Neural cell (in vitro differentiated cells): ENCODE measurements at regions not wholly inside any gene's neighbourhood (a gene's known extent, or its start where the extent isn't known, plus 50 kb on each side); places are given as distances from the start of the nearest gene placed in this dataset.

ENCODE experiments used
- H2AFZ ChIP-seq: fragments of 200-600, 300-800 bp; sonication (generic), shearing (Covaris generic); 2 replicates; pipeline ENCODE4 v1.6.0; 2014; ENCODE audit warnings: low read depth, mild to moderate bottlenecking, antibody characterized with exemption, low read length, moderate library complexity
- H3F3A ChIP-seq: fragments of 200-600 bp; shearing (Covaris generic); 2 replicates; pipeline ENCODE4 v1.6.1; 2016; ENCODE audit warnings: mild to moderate bottlenecking, moderate library complexity, mixed read lengths, antibody characterized with exemption, low read length; ENCODE audit not compliant: insufficient read depth, poor library complexity, severe bottlenecking
- H3K27ac ChIP-seq: fragments of 200-600, 300-800 bp; sonication (generic), shearing (Covaris generic); 2 replicates; pipeline ENCODE4 v1.5.1; 2014; ENCODE audit warnings: mild to moderate bottlenecking, low read length, moderate library complexity
- H3K27me3 ChIP-seq: fragments of 300-800, 200-600 bp; sonication (generic), shearing (Covaris generic); 2 replicates; pipeline ENCODE4 v1.6.0; 2014; ENCODE audit warnings: mild to moderate bottlenecking, low read depth, low read length, moderate library complexity; ENCODE audit not compliant: insufficient read depth
- H3K36me3 ChIP-seq: fragments of 300-800, 200-600 bp; sonication (generic), shearing (Covaris generic); 2 replicates; pipeline ENCODE4 v1.5.1; 2014; ENCODE audit warnings: mild to moderate bottlenecking, antibody characterized with exemption, low read length, moderate library complexity; ENCODE audit not compliant: insufficient read depth
- H3K4me2 ChIP-seq: fragments of 300-800, 200-600 bp; sonication (generic), shearing (Covaris generic); 2 replicates; pipeline ENCODE4 v1.6.0; 2014; ENCODE audit warnings: mild to moderate bottlenecking, low read length
- H3K4me3 ChIP-seq: fragments of 300-800, 200-600 bp; sonication (generic), shearing (Covaris generic); 2 replicates; pipeline ENCODE4 v1.5.1; 2014; ENCODE audit warnings: mild to moderate bottlenecking, low read length, moderate library complexity
- H3K79me2 ChIP-seq: fragments of 200-600 bp; shearing (Covaris generic); replicated peaks from 2 replicates; pipeline ENCODE4 v1.6.0; 2014; ENCODE audit warnings: mild to moderate bottlenecking, low read length, moderate library complexity; ENCODE audit not compliant: insufficient read depth
- H3K9ac ChIP-seq: fragments of 300-800, 200-600 bp; sonication (generic), shearing (Covaris generic); 2 replicates; pipeline ENCODE4 v1.6.1; 2016; ENCODE audit warnings: mild to moderate bottlenecking, low read length, mixed read lengths
- H3K9me2 ChIP-seq: fragments of 200-600 bp; shearing (Covaris generic); 2 replicates; pipeline ENCODE4 v1.6.1; 2016; ENCODE audit warnings: mild to moderate bottlenecking, low read length, mixed read lengths; ENCODE audit not compliant: insufficient read depth
- H3K9me3 ChIP-seq: fragments of 200-600, 300-800 bp; sonication (generic), shearing (Covaris generic); 2 replicates; pipeline ENCODE4 v1.6.1; 2016; ENCODE audit warnings: mild to moderate bottlenecking, mixed run types, low read length, moderate library complexity, mixed read lengths
- H4K20me1 ChIP-seq: fragments of 200-600 bp; shearing (Covaris generic); 2 replicates; pipeline ENCODE4 v1.6.1; 2016; ENCODE audit warnings: mild to moderate bottlenecking, mixed run types; ENCODE audit not compliant: insufficient read depth
- CTCF ChIP-seq: fragments of 450-650 bp; IDR thresholded peaks from 2 replicates; pipeline ENCODE4 v1.5.1; 2014; ENCODE audit warnings: antibody characterized with exemption, mild to moderate bottlenecking, moderate library complexity; ENCODE audit not compliant: poor library complexity, severe bottlenecking
- EP300 ChIP-seq: fragments of 450-650 bp; conservative IDR thresholded peaks from 2 replicates; pipeline ENCODE4 v1.6.1; 2014; ENCODE audit warnings: antibody characterized with exemption, mild to moderate bottlenecking, moderate library complexity; ENCODE audit not compliant: poor library complexity, severe bottlenecking
- EZH2 ChIP-seq: fragments of 200-600, 300-800 bp; shearing (Covaris generic), sonication (generic); IDR thresholded peaks from 2 replicates; pipeline ENCODE4 v1.6.1; 2014; ENCODE audit warnings: antibody characterized with exemption, low read length, borderline replicate concordance, mild to moderate bottlenecking; ENCODE audit not compliant: insufficient read depth, poor library complexity, severe bottlenecking
- MXI1 ChIP-seq: fragments of 450-650 bp; conservative IDR thresholded peaks from 2 replicates; pipeline ENCODE4 v1.6.1; 2014; ENCODE audit warnings: antibody characterized with exemption, mild to moderate bottlenecking; ENCODE audit not compliant: poor library complexity, severe bottlenecking
- POLR2AphosphoS5 ChIP-seq: IDR thresholded peaks from 2 replicates; pipeline ENCODE4 v1.6.1; 2012
- RAD21 ChIP-seq: fragments of 450-650 bp; conservative IDR thresholded peaks from 2 replicates; pipeline ENCODE4 v1.6.1; 2014; ENCODE audit warnings: antibody characterized with exemption, mild to moderate bottlenecking, moderate library complexity
- SMC3 ChIP-seq: fragments of 450-650 bp; conservative IDR thresholded peaks from 2 replicates; pipeline ENCODE4 v1.6.1; 2014; ENCODE audit warnings: antibody characterized with exemption, mild to moderate bottlenecking, moderate library complexity; ENCODE audit not compliant: poor library complexity
- TAF1 ChIP-seq: IDR thresholded peaks from 2 replicates; pipeline ENCODE4 v1.6.1; 2012; ENCODE audit warnings: low read depth
- TF ChIP-seq, protein P1 (sequence below): IDR thresholded peaks from 2 replicates; pipeline ENCODE4 v1.6.1; 2012; ENCODE audit warnings: borderline replicate concordance

- Histone ChIP-seq H3K4me3 (no peak overlapping the region), H4K20me1 (no peaks in the 10 kb centered on the region), H3K27ac (no peak overlapping the region), H3F3A (no peaks in the 10 kb centered on the region), H2AFZ (no peak overlapping the region), H3K27me3 (no peaks in the 10 kb centered on the region), H3K9me2 (no peaks in the 10 kb centered on the region), H3K79me2 (no peaks in the 10 kb centered on the region), H3K4me2 (no peak overlapping the region), H3K36me3 (no peaks in the 10 kb centered on the region), H3K9ac (no peak overlapping the region), H3K9me3 (no peaks in the 10 kb centered on the region)
- no peak for TF ChIP-seq SMC3
- TF ChIP-seq EP300 = no peak
- no peak for TF ChIP-seq RAD21
- TF ChIP-seq POLR2AphosphoS5 = no peak
- no peak for TF ChIP-seq TAF1
- TF ChIP-seq, protein P1, sequence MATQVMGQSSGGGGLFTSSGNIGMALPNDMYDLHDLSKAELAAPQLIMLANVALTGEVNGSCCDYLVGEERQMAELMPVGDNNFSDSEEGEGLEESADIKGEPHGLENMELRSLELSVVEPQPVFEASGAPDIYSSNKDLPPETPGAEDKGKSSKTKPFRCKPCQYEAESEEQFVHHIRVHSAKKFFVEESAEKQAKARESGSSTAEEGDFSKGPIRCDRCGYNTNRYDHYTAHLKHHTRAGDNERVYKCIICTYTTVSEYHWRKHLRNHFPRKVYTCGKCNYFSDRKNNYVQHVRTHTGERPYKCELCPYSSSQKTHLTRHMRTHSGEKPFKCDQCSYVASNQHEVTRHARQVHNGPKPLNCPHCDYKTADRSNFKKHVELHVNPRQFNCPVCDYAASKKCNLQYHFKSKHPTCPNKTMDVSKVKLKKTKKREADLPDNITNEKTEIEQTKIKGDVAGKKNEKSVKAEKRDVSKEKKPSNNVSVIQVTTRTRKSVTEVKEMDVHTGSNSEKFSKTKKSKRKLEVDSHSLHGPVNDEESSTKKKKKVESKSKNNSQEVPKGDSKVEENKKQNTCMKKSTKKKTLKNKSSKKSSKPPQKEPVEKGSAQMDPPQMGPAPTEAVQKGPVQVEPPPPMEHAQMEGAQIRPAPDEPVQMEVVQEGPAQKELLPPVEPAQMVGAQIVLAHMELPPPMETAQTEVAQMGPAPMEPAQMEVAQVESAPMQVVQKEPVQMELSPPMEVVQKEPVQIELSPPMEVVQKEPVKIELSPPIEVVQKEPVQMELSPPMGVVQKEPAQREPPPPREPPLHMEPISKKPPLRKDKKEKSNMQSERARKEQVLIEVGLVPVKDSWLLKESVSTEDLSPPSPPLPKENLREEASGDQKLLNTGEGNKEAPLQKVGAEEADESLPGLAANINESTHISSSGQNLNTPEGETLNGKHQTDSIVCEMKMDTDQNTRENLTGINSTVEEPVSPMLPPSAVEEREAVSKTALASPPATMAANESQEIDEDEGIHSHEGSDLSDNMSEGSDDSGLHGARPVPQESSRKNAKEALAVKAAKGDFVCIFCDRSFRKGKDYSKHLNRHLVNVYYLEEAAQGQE = no peak
- TF ChIP-seq MXI1 = no peak
- no peak for TF ChIP-seq CTCF
- no peak for TF ChIP-seq EZH2
These were observed 206.2 kb downstream of the POSTN start for GRCh38 chr13:37392389-37392788.

- Histone ChIP-seq H3K4me2 (no peak overlapping the region), H3F3A (no peaks in the 10 kb centered on the region), H2AFZ (no peak overlapping the region), H3K79me2 (no peaks in the 10 kb centered on the region), H3K4me3 (no peak overlapping the region), H3K9me3 (no peaks in the 10 kb centered on the region), H3K9ac (no peak overlapping the region), H3K9me2 (no peaks in the 10 kb centered on the region), H3K27me3 (no peaks in the 10 kb centered on the region), H4K20me1 (no peaks in the 10 kb centered on the region), H3K27ac (no peak overlapping the region), H3K36me3 (no peaks in the 10 kb centered on the region)
- TF ChIP-seq EP300 = no peak
These were observed 207.8 kb downstream of the POSTN start for GRCh38 chr13:37390735-37391134.

DNA sequence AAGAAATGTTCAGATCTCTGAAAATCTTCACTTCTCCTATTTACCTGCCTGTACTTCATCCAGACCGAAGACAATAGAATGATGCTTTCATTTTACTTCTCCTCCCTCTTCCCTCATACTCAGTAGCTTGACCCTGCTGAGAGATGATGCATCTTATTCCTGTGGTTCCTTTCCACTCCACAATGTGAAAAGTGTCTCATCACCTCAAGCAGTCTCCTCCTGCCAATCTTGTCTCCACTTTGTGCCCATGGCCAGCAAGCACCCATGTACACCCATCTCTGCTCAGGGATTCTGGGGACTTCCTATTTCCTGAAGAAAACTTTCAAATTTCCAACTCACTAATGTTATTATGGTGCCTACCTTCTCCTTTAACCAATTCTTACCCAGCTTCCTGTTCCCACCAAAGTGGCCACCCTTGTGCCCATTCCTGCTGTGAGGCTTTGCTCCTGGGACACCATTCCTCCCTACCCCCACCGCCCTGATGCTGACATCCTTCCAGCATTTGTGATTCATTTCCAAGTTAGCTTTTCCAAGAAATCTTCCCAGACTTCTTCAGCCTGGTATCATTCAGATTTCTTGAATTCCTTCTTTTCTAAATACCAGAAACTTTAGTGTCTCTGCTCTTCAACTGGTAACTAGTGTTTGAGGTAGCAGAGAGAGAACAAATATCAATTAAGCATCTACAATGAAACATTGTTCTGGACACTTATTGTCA is 212.5 kb downstream of the POSTN start:
- no peak overlapping the region for H3K9ac ChIP-seq
- H3K27ac ChIP-seq = no peak overlapping the region
- H3K9me2 ChIP-seq = no peaks in the 10 kb centered on the region
- no peaks in the 10 kb centered on the region for H3K36me3 ChIP-seq
- H3F3A ChIP-seq = no peaks in the 10 kb centered on the region
- no peaks in the 10 kb centered on the region for H3K9me3 ChIP-seq
- TF ChIP-seq MXI1 (no peak), EP300 (no peak), TAF1 (no peak), SMC3 (no peak), CTCF (no peak), EZH2 (no peak), RAD21 (no peak), POLR2AphosphoS5 (no peak)
- TF ChIP-seq, protein P1 = no peak
- no peaks in the 10 kb centered on the region for H4K20me1 ChIP-seq
- H3K79me2 ChIP-seq = no peaks in the 10 kb centered on the region
- H3K4me2 ChIP-seq = no peak overlapping the region
- no peak overlapping the region for H3K4me3 ChIP-seq
- H3K27me3 ChIP-seq = no peaks in the 10 kb centered on the region
- no peak overlapping the region for H2AFZ ChIP-seq
